HepG2 (cell line): ENCODE measurements at regions not wholly inside any gene's neighbourhood (a gene's known extent, or its start where the extent isn't known, plus 50 kb on each side); places are given as distances from the start of the nearest gene placed in this dataset.

Experiments used
- ATAC-seq: fragments of 200-7000 bp; cut with Tn5 transposase; 3 replicates; pipeline ENCODE4 v1.9.1; 2020; ENCODE audit warnings: mild to moderate bottlenecking, moderate library complexity
- BruUV-seq: library from RNA; stranded (reverse); fragments of 400-500 nt; replicated peaks from 2 replicates; lab custom pipeline; 2021; lab: Mats Ljungman, UMichigan
- CTCF ChIA-PET: fragments of 300-600 bp; formaldehyde crosslinking; extraction: SDS; loops from one replicate; lab custom pipeline; 2021; ENCODE audit warnings: low total read pairs, inconsistent platforms, low intra/inter-chr PET ratio; lab: Yijun Ruan, JAX
- POLR2A ChIA-PET: fragments of 350-600 bp; sonication (Branson Sonifier 250); formaldehyde crosslinking; loops from one replicate; lab custom pipeline; 2020; ENCODE audit warnings: antibody characterized with exemption, inconsistent platforms; lab: Yijun Ruan, JAX
- DNase-seq: peaks from one replicate; pipeline ENCODE4 v3.0.0-alpha.2; 2015; ENCODE audit warnings: low spot score
- FAIRE-seq: peaks from 3 replicates; lab custom pipeline; 2011; peaks lifted over from hg19 to GRCh38; lab: Jason Lieb, UNC
- H2AFZ ChIP-seq: one replicate; pipeline ENCODE4 v1.6.1; 2011; ENCODE audit warnings: low read length, inconsistent platforms
- H3K27ac ChIP-seq: fragments of 300-600 bp; 3 replicates; pipeline ENCODE4 v1.8.0; 2011; ENCODE audit warnings: mixed run types, mild to moderate bottlenecking, mixed read lengths, low read length, inconsistent platforms; ENCODE audit not compliant: insufficient read depth; ENCODE audit errors: extremely low read length
- H3K27me3 ChIP-seq, 2 experiments: fragments of 200-600 bp in 1 of 2; 2 replicates in 1 of 2; 3 replicates in 1 of 2; pipeline versions ENCODE4 v1.6.0 to v1.8.0; 2011; ENCODE audit warnings: low read length in 2 of 2, mild to moderate bottlenecking in 2 of 2, moderate library complexity in 2 of 2, inconsistent platforms in 1 of 2; ENCODE audit not compliant: insufficient read depth in 2 of 2, control insufficient read depth in 1 of 2
- H3K36me3 ChIP-seq, 2 experiments: fragments of 200-600 bp in 1 of 2; replicated peaks in 1 of 2; 2 replicates in 1 of 2; 3 replicates in 1 of 2; pipeline versions ENCODE4 v1.5.1 to v1.8.0; 2011; ENCODE audit warnings: low read length in 2 of 2, inconsistent platforms in 1 of 2; ENCODE audit not compliant: insufficient read depth in 2 of 2, control insufficient read depth in 1 of 2
- H3K4me1 ChIP-seq: 2 replicates; pipeline ENCODE4 v1.5.1; 2012; ENCODE audit warnings: low read length, inconsistent platforms; ENCODE audit not compliant: insufficient read depth
- H3K4me2 ChIP-seq: 2 replicates; pipeline ENCODE4 v1.6.0; 2011; ENCODE audit warnings: low read depth, low read length, inconsistent platforms
- H3K4me3 ChIP-seq, 3 experiments: fragments of 200-600 bp in 1 of 3; sonication (generic), shearing (Covaris generic) in 1 of 3; replicated peaks in 1 of 3; 2 replicates each; pipeline ENCODE4 v1.5.1; 2011 to 2016; ENCODE audit warnings: low read length in 3 of 3, inconsistent platforms in 2 of 3, low read depth in 2 of 3, mild to moderate bottlenecking in 2 of 3, control low read depth in 1 of 3, mixed read lengths in 1 of 3; ENCODE audit not compliant: insufficient read depth in 1 of 3
- H3K79me2 ChIP-seq: one replicate; pipeline ENCODE4 v1.6.1; 2011; ENCODE audit warnings: low read length, inconsistent platforms; ENCODE audit not compliant: insufficient read depth
- H3K9ac ChIP-seq: 2 replicates; pipeline ENCODE4 v1.6.0; 2011; ENCODE audit warnings: mild to moderate bottlenecking, low read depth, low read length, inconsistent platforms; ENCODE audit not compliant: insufficient read depth
- H3K9me3 ChIP-seq: 2 replicates; pipeline ENCODE4 v1.5.1; 2012; ENCODE audit warnings: mild to moderate bottlenecking, low read length
- H4K20me1 ChIP-seq: 2 replicates; pipeline ENCODE4 v1.6.0; 2011; ENCODE audit warnings: inconsistent platforms, mild to moderate bottlenecking, low read length, moderate library complexity; ENCODE audit not compliant: insufficient read depth
- ARNT ChIP-seq: fragments of 450-650 bp; IDR thresholded peaks from 2 replicates; pipeline ENCODE4 v1.6.1; 2017
- DPF2 ChIP-seq: sonication (generic); formaldehyde crosslinking; IDR thresholded peaks from 2 replicates; pipeline ENCODE4 v1.4.0; 2020; ENCODE audit warnings: mild to moderate bottlenecking, low read depth, missing genetic modification reagents, borderline replicate concordance
- ELF1 ChIP-seq: sonication (generic); formaldehyde crosslinking; IDR thresholded peaks from 2 replicates; pipeline ENCODE4 v1.4.0; 2020; ENCODE audit warnings: missing genetic modification reagents
- MLLT10 ChIP-seq: sonication (generic); formaldehyde crosslinking; IDR thresholded peaks from 2 replicates; pipeline ENCODE4 v1.4.0; 2020; ENCODE audit warnings: missing genetic modification reagents
- NR2F1 ChIP-seq, 2 experiments: fragments of 450-650 bp in 1 of 2; formaldehyde crosslinking in 1 of 2; IDR thresholded peaks; 2 replicates each; pipeline versions ENCODE4 v1.5.0 to v1.6.1; 2016 to 2020; ENCODE audit warnings: mild to moderate bottlenecking in 1 of 2, missing compliant biosample characterization in 1 of 2, missing genetic modification reagents in 1 of 2, moderate library complexity in 1 of 2
- NRL ChIP-seq: sonication (generic); formaldehyde crosslinking; IDR thresholded peaks from 2 replicates; pipeline ENCODE4 v1.5.0; 2020; ENCODE audit warnings: missing genetic modification reagents, mild to moderate bottlenecking, moderate library complexity, borderline replicate concordance
- RORA ChIP-seq: sonication (generic); formaldehyde crosslinking; IDR thresholded peaks from 2 replicates; pipeline ENCODE4 v1.5.0; 2020; ENCODE audit warnings: mild to moderate bottlenecking, missing genetic modification reagents, moderate library complexity
- SETDB1 ChIP-seq: sonication (generic); formaldehyde crosslinking; IDR thresholded peaks from 2 replicates; pipeline ENCODE4 v1.5.1; 2020; ENCODE audit warnings: missing genetic modification reagents, mild to moderate bottlenecking, borderline replicate concordance
- ZBTB42 ChIP-seq: sonication (generic); formaldehyde crosslinking; IDR thresholded peaks from 2 replicates; pipeline ENCODE4 v1.5.0; 2020; ENCODE audit warnings: mild to moderate bottlenecking, missing genetic modification reagents
- ZNF546 ChIP-seq: sonication (generic); formaldehyde crosslinking; conservative IDR thresholded peaks from 2 replicates; pipeline ENCODE4 v1.8.1; 2023; ENCODE audit warnings: mild to moderate bottlenecking, missing genetic modification reagents
- ZNF660 ChIP-seq: sonication (generic); formaldehyde crosslinking; IDR thresholded peaks from 2 replicates; pipeline ENCODE4 v1.5.1; 2020; ENCODE audit warnings: mild to moderate bottlenecking, low read depth, missing genetic modification reagents, borderline replicate concordance
- whole genome bisulfite sequencing: methylation state at CpG from one replicate; pipeline ENCODE4 v1.1.6; 2017; ENCODE audit warnings: low lambda C conversion rate; 5-methylcytosine and 5-hydroxymethylcytosine counted together
- in situ Hi-C: cut with HindIII; loops from 2 replicates; pipeline ENCODE4 v1.10.0; 2017; ENCODE audit warnings: low pct_unique_long_range_greater_than_20kb; ENCODE audit not compliant: extremely low pct_ligation_motif_present
- intact Hi-C: fragments of 100-400 bp; cut with micrococcal nuclease; formaldehyde crosslinking; loops from one replicate; pipeline ENCODE4 v1.10.0; 2022; ENCODE audit not compliant: unreplicated experiment
- TF ChIP-seq, protein P1 (sequence below): sonication (generic); formaldehyde crosslinking; IDR thresholded peaks from 2 replicates; pipeline ENCODE4 v1.4.0; 2020; ENCODE audit warnings: mild to moderate bottlenecking, missing genetic modification reagents, borderline replicate concordance
- TF ChIP-seq, protein P2 (sequence below): sonication (generic); formaldehyde crosslinking; IDR thresholded peaks from 2 replicates; pipeline ENCODE4 v1.4.0; 2020; ENCODE audit warnings: missing genetic modification reagents, mild to moderate bottlenecking, borderline replicate concordance
- TF ChIP-seq, protein P3 (sequence below): IDR thresholded peaks from 2 replicates; pipeline ENCODE4 v1.6.1; 2016; ENCODE audit warnings: control low read depth
- TF ChIP-seq, protein P4 (sequence below): sonication (generic); formaldehyde crosslinking; IDR thresholded peaks from 2 replicates; pipeline ENCODE4 v1.8.1; 2023; ENCODE audit warnings: mild to moderate bottlenecking, missing genetic modification reagents

DNA sequence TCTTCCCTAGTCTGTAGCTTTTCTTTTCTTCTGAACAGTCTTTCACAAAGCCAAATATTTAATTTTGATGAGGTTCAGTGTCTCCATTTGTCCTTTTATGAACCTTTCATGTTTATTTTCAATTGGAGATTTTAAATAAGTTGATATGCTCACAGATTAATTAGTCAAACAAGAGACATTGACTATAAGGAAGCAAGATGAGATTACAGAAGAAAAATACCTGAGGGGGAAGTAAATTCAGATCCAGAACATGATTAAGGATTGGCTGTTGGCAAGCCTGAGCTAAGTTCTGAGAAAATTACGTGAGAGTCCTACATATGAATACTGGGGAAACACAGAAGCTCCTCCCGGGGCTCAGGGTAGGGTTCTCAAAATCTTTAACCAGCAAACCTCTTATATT, 1039.8 kb upstream of the SEMA6A start:
- H3K27me3 ChIP-seq, result no peaks in the 10 kb centered on the region
- DNase-seq (no peak), FAIRE-seq (no peak), ATAC-seq (no peak)
- H3K4me1 ChIP-seq, result no peaks in the 10 kb centered on the region
- TF ChIP-seq, protein P1, sequence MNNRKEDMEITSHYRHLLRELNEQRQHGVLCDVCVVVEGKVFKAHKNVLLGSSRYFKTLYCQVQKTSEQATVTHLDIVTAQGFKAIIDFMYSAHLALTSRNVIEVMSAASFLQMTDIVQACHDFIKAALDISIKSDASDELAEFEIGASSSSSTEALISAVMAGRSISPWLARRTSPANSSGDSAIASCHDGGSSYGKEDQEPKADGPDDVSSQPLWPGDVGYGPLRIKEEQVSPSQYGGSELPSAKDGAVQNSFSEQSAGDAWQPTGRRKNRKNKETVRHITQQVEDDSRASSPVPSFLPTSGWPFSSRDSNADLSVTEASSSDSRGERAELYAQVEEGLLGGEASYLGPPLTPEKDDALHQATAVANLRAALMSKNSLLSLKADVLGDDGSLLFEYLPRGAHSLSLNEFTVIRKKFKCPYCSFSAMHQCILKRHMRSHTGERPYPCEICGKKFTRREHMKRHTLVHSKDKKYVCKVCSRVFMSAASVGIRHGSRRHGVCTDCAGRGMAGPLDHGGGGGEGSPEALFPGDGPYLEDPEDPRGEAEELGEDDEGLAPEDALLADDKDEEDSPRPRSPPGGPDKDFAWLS (CRISPR knock-in tag), result no peak
- TF ChIP-seq, protein P2, sequence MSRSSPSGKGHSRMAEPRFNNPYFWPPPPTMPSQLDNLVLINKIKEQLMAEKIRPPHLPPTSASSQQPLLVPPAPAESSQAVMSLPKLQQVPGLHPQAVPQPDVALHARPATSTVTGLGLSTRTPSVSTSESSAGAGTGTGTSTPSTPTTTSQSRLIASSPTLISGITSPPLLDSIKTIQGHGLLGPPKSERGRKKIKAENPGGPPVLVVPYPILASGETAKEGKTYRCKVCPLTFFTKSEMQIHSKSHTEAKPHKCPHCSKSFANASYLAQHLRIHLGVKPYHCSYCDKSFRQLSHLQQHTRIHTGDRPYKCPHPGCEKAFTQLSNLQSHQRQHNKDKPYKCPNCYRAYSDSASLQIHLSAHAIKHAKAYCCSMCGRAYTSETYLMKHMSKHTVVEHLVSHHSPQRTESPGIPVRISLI, result no peak
- TF ChIP-seq NRL, result no peak
- no peak for TF ChIP-seq MLLT10
- no peak for TF ChIP-seq ARNT
- TF ChIP-seq ZNF660 (CRISPR knock-in tag), result no peak
- TF ChIP-seq, protein P3, sequence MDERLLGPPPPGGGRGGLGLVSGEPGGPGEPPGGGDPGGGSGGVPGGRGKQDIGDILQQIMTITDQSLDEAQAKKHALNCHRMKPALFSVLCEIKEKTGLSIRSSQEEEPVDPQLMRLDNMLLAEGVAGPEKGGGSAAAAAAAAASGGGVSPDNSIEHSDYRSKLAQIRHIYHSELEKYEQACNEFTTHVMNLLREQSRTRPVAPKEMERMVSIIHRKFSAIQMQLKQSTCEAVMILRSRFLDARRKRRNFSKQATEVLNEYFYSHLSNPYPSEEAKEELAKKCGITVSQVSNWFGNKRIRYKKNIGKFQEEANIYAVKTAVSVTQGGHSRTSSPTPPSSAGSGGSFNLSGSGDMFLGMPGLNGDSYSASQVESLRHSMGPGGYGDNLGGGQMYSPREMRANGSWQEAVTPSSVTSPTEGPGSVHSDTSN (CRISPR knock-in tag), result no peak
- TF ChIP-seq RORA (CRISPR knock-in tag), result no peak
- no peak for TF ChIP-seq ZBTB42
- no peak for TF ChIP-seq NR2F1 (CRISPR knock-in tag; IDR thresholded peaks at IDR 0.05)
- TF ChIP-seq, protein P4, sequence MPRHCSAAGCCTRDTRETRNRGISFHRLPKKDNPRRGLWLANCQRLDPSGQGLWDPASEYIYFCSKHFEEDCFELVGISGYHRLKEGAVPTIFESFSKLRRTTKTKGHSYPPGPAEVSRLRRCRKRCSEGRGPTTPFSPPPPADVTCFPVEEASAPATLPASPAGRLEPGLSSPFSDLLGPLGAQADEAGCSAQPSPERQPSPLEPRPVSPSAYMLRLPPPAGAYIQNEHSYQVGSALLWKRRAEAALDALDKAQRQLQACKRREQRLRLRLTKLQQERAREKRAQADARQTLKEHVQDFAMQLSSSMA, result no peak
- no peak for TF ChIP-seq DPF2
- TF ChIP-seq SETDB1, result no peak
- no peak for TF ChIP-seq ELF1 (CRISPR knock-in tag)
- TF ChIP-seq ZNF546 (CRISPR knock-in tag), result no peak
- H3K27ac ChIP-seq, result no peak overlapping the region
- H3K79me2 ChIP-seq, result no peaks in the 10 kb centered on the region
- no peak overlapping the region for H2AFZ ChIP-seq
- H3K4me2 ChIP-seq, result no peak overlapping the region
- CTCF ChIA-PET, result no interaction called here
- H3K9me3 ChIP-seq, result no peaks in the 10 kb centered on the region
- in situ Hi-C loops (no loop called here), intact Hi-C loops (no loop called here)
- H4K20me1 ChIP-seq, result no peaks in the 10 kb centered on the region
- H3K9ac ChIP-seq, result no peak overlapping the region
- WGBS, result 0% methylated on average over 2 of the region's 2 CpGs
- POLR2A ChIA-PET, result no interaction called here
- no peaks in the 10 kb centered on the region for H3K36me3 ChIP-seq
- no TSS peak for BruUV-seq
- H3K4me3 ChIP-seq, result no peak overlapping the region
